Small intestine (tissue), 7 donors: ENCODE measurements at regions not wholly inside any gene's neighbourhood (a gene's known extent, or its start where the extent isn't known, plus 50 kb on each side); places are given as distances from the start of the nearest gene placed in this dataset.
"Not testable (repeated sequence)": the region's sequence is repeated elsewhere in the genome, so short reads cannot be mapped to it uniquely, and the experiment has no call there.

Experiments
- DNase-seq, 2 donors: peaks; one replicate each; pipeline versions ENCODE4 v3.0.0 to v3.0.0-alpha.2; 2013
- FAIRE-seq: peaks from 2 replicates; lab custom pipeline; 2012; peaks lifted over from hg19 to GRCh38; lab: Jason Lieb, UNC
- H3K27ac ChIP-seq, 3 donors: one replicate each; pipeline ENCODE4 v1.5.1; 2013; ENCODE audit warnings: low read length in 2 of 3, mild to moderate bottlenecking in 2 of 3, control low read depth in 1 of 3, inconsistent platforms in 1 of 3, low read depth in 1 of 3, moderate library complexity in 1 of 3
- H3K27me3 ChIP-seq, 3 donors: one replicate each; pipeline ENCODE4 v1.6.1; 2013; ENCODE audit warnings: low read length in 3 of 3, inconsistent platforms in 1 of 3; ENCODE audit not compliant: control insufficient read depth in 3 of 3, insufficient read depth in 3 of 3
- H3K36me3 ChIP-seq, 3 donors: one replicate each; pipeline ENCODE4 v1.6.1; 2013; ENCODE audit warnings: low read length in 3 of 3, inconsistent platforms in 1 of 3, low read depth in 1 of 3, mild to moderate bottlenecking in 1 of 3, moderate library complexity in 1 of 3; ENCODE audit not compliant: control insufficient read depth in 3 of 3, insufficient read depth in 2 of 3
- H3K4me1 ChIP-seq, 3 donors: one replicate each; pipeline ENCODE4 v1.6.1; 2013; ENCODE audit warnings: low read length in 2 of 3, inconsistent platforms in 1 of 3, low read depth in 1 of 3, mild to moderate bottlenecking in 1 of 3, moderate library complexity in 1 of 3; ENCODE audit not compliant: control insufficient read depth in 3 of 3, insufficient read depth in 2 of 3
- H3K4me3 ChIP-seq, 3 donors: one replicate each; pipeline ENCODE4 v1.5.1; 2013; ENCODE audit warnings: low read length in 3 of 3, control low read depth in 1 of 3, inconsistent platforms in 1 of 3, low read depth in 1 of 3, mild to moderate bottlenecking in 1 of 3, moderate library complexity in 1 of 3
- H3K9me3 ChIP-seq, 2 donors: one replicate each; pipeline ENCODE4 v1.6.1; 2013; ENCODE audit warnings: low read depth in 1 of 2, low read length in 1 of 2; ENCODE audit not compliant: control insufficient read depth in 2 of 2, insufficient read depth in 1 of 2
- WGBS, 3 donors: extraction: QIAGEN DNeasy Blood & Tissue Kit; methylation state at CpG; one replicate each; pipeline ENCODE4 v1.1.7; 2013; 5-methylcytosine and 5-hydroxymethylcytosine counted together
- donor health status: healthy with polysubstance abuse.
- donor health status: control.
- donor health status: control.
- donor health status: Bipolar disorder and iron deficiency.
- donor health status: healthy.

- Histone ChIP-seq H3K27me3 (no peaks in the 10 kb centered on the region), H3K4me1 (no peaks in the 10 kb centered on the region), H3K36me3 (no peaks in the 10 kb centered on the region), H3K27ac (no peak overlapping the region), H3K9me3 (no peaks in the 10 kb centered on the region), H3K4me3 (no peak overlapping the region)
- DNase-seq (no peak), FAIRE-seq (no peak)
- 79 to 87% (median 83%) methylated on average over 3 to 5 of the region's 5 CpGs for WGBS, 3 donors
Measured at GRCh38 chr12:25415004-25415403, 138.1 kb downstream of the LMNTD1 start.

- no peaks in the 10 kb centered on the region for H3K36me3 ChIP-seq
- DNase-seq (no peak), FAIRE-seq (no peak)
- 63 to 68% (median 65%) methylated on average over 3 of the region's 3 CpGs for WGBS, 3 donors
- no peaks in the 10 kb centered on the region for H3K4me1 ChIP-seq
- H3K4me3 ChIP-seq = no peak overlapping the region
- H3K27me3 ChIP-seq = no peaks in the 10 kb centered on the region
- H3K9me3 ChIP-seq = no peaks in the 10 kb centered on the region
- H3K27ac ChIP-seq = no peak overlapping the region
Measured at GRCh38 chr12:25412735-25413134, 140.3 kb downstream of the LMNTD1 start.

DNA sequence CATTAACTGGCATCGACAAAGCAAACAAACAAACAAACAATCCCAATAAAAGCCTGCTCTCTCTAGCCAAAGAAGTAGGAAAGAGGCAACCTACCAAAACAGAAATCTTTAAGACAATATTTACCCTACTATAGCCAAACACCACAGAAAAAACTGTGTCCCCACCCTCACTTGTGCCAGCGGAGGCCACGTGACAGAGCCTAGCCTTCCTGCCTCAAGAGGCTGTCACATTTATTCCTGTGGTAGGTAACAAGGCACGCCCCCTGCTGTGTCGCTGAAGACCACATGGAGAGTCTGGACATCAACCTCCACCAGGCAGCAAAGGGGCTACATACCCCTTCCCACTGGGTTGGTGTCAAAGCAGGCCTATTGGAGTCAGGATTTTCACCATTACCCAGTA is 148.1 kb downstream of the LMNTD1 start:
- no peaks in the 10 kb centered on the region for H3K36me3 ChIP-seq
- H3K27me3 ChIP-seq = no peaks in the 10 kb centered on the region
- FAIRE-seq = no peak
- no peak overlapping the region for H3K27ac ChIP-seq
- DNase-seq = no peak
- peaks cover 0 to 8% of the 10 kb centered on the region in 2 donors for H3K9me3 ChIP-seq
- H3K4me1 ChIP-seq = no peaks in the 10 kb centered on the region
- H3K4me3 ChIP-seq = no peak overlapping the region
- WGBS, 3 donors = 72 to 87% (median 79%) methylated on average over 5 of the region's 5 CpGs

DNA sequence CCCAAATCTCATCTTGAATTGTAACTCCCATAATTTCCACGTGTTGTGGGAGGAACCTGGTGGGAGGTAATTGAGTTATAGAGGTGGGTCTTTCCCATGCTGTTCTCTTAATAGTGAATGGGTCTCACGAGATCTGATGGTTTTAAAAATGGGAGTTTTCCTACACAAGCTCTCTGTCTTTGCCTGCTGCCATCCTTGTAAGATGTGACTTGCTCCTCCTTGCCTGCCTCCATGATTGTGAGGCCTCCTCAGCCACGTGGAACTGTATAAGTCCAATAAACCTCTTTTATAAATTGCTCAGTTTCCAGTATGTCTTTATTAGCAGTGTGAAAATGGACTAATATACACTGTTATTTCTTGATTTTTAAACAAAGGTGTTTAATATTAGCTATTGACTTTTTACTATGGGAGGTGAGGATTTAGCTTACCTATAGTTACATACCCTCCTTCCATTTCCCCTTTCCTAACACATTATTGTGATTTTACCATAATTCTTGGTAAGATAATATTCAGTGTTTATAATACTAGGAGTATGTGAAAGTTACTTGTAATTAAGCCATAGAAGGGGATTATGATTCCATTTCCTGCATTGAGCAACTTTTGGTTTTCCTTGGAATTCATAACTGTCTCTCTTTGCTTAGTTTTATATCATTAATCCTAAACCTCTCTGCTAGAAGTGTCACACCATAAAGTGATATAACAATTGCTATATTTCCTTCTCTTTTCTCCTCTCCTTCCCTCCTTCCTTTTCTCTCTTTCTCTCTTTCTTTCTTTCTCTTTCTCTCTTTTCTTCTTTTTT is 151.0 kb upstream of the KRAS start:
- no peak overlapping the region for H3K4me3 ChIP-seq
- no peak overlapping the region for H3K27ac ChIP-seq
- WGBS, 3 donors = 76 to 84% (median 83%) methylated on average over 3 of the region's 3 CpGs
- no peaks in the 10 kb centered on the region for H3K36me3 ChIP-seq
- H3K9me3 ChIP-seq = peaks cover 0 to 8% of the 10 kb centered on the region in 2 donors
- DNase-seq (no peak), FAIRE-seq (no peak)
- H3K4me1 ChIP-seq = no peaks in the 10 kb centered on the region
- no peaks in the 10 kb centered on the region for H3K27me3 ChIP-seq

DNA sequence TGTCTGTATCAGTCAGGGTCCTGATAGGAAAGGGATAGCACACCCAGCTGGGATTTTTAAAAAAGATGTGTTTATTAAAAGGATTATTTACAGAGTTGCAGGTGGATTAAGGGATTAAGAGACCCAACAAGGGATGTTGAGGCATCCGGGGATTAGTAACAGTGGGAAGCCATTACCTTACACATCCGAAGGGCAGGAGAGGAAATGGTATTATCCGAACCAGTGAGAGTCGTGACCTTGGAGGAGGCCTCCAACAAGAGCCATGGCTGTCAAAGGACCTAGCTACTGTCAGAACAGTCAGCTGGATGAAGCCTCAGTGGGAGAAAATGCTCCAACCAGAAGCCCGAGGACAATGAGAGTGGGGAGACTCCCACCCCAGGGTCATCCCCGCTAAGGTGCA is 146.3 kb upstream of the KRAS start:
- WGBS, 3 donors = 83 to 84% (median 84%) methylated on average over 6 of the region's 6 CpGs
- H3K4me1 ChIP-seq = no peaks in the 10 kb centered on the region
- DNase-seq (no peak), FAIRE-seq (no peak)
- H3K4me3 ChIP-seq = no peak overlapping the region
- H3K9me3 ChIP-seq = peaks cover 0 to 8% of the 10 kb centered on the region in 2 donors
- no peaks in the 10 kb centered on the region for H3K36me3 ChIP-seq
- H3K27me3 ChIP-seq = no peaks in the 10 kb centered on the region
- no peak overlapping the region for H3K27ac ChIP-seq

DNA sequence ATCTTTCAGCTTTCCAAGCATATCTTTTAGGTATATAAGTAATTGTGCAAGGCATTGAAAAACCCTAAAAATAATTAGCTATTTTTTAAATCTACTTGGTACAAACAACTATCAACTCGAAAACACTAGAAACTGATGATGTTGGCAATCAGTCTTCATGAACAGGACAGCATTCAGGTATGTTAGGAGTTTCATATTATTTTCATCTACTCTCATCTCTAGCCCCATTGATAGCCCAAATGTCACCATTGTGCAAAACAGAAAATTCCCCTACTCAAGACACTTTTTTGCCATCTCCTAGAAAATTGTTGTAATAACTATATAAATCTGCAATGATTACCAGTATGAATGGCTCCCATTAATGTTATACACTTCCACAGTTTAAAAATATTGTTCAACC is 144.5 kb upstream of the KRAS start:
- Histone ChIP-seq H3K4me3 (no peak overlapping the region), H3K9me3 (no peaks in the 10 kb centered on the region), H3K27me3 (no peaks in the 10 kb centered on the region), H3K36me3 (no peaks in the 10 kb centered on the region), H3K4me1 (no peaks in the 10 kb centered on the region), H3K27ac (no peak overlapping the region)
- FAIRE-seq = no peak
- DNase-seq = no peak
- 45 to 80% (median 46%) methylated on average over 1 of the region's 1 CpG for WGBS, 3 donors

- not testable (repeated sequence) for H3K36me3 ChIP-seq, H3K27ac ChIP-seq, H3K4me1 ChIP-seq, H3K27me3 ChIP-seq, DNase-seq, H3K4me3 ChIP-seq, FAIRE-seq, H3K9me3 ChIP-seq
- 80 to 86% (median 85%) methylated on average over 3 to 4 of the region's 4 CpGs for WGBS, 3 donors
Measured at GRCh38 chr12:25394775-25395174, 144.0 kb upstream of the KRAS start.

- H3K4me3 ChIP-seq = no peak overlapping the region
- H3K27me3 ChIP-seq = no peaks in the 10 kb centered on the region
- no peaks in the 10 kb centered on the region for H3K4me1 ChIP-seq
- H3K36me3 ChIP-seq = no peaks in the 10 kb centered on the region
- FAIRE-seq (no peak), DNase-seq (no peak)
- H3K9me3 ChIP-seq = no peaks in the 10 kb centered on the region
- 84 to 92% (median 89%) methylated on average over 9 of the region's 9 CpGs for WGBS, 3 donors
- H3K27ac ChIP-seq = no peak overlapping the region
Measured at GRCh38 chr12:25394025-25394424, 143.3 kb upstream of the KRAS start.

DNA sequence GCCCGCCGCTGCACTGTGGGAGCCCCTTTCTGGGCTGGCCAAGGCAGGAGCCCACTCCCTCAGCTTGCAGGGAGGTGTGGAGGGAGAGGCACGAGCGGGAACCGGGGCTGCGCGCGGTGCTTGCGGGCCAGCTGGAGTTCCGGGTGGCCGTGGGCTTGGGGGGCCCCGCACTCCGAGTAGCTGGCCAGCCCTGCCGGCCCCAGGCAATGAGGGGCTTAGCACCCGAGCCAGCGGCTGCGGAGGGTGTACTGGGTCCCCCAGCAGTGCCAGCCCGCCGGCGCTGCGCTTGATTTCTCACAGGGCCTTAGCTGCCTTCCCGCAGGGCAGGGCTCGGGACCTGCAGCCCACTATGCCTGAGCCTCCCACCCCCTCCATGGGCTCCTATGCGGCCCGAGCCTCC is 140.6 kb upstream of the KRAS start:
- FAIRE-seq, H3K27me3 ChIP-seq, H3K9me3 ChIP-seq, H3K27ac ChIP-seq, H3K4me1 ChIP-seq, H3K36me3 ChIP-seq, DNase-seq, H3K4me3 ChIP-seq: not testable (repeated sequence)
- 94 to 96% (median 96%) methylated on average over 20 to 25 of the region's 25 CpGs for WGBS, 3 donors
